Neural progenitor cell (in vitro differentiated cells): ENCODE measurements at regions not wholly inside any gene's neighbourhood (a gene's known extent, or its start where the extent isn't known, plus 50 kb on each side); places are given as distances from the start of the nearest gene placed in this dataset.

Experiments used
- DNase-seq: peaks from one replicate; pipeline ENCODE4 v3.0.0-alpha.2; 2016; ENCODE audit warnings: low spot score
- H2AFZ ChIP-seq: fragments of 200-600 bp; sonication (generic); replicated peaks from 2 replicates; pipeline ENCODE4 v1.6.1; 2016; ENCODE audit warnings: antibody characterized with exemption
- H3F3A ChIP-seq: fragments of 200-600 bp; sonication (generic); 2 replicates; pipeline ENCODE4 v1.6.1; 2016; ENCODE audit warnings: antibody characterized with exemption, low read depth
- H3K27ac ChIP-seq: fragments of 200-600 bp; sonication (generic); 2 replicates; pipeline ENCODE4 v1.5.1; 2016; ENCODE audit warnings: mild to moderate bottlenecking
- H3K27me3 ChIP-seq: fragments of 200-600 bp; sonication (generic); 2 replicates; pipeline ENCODE4 v1.6.1; 2016; ENCODE audit warnings: mild to moderate bottlenecking, moderate library complexity
- H3K36me3 ChIP-seq: fragments of 200-600 bp; sonication (generic); 2 replicates; pipeline ENCODE4 v1.5.1; 2016
- H3K4me1 ChIP-seq: fragments of 200-600 bp; sonication (generic); 2 replicates; pipeline ENCODE4 v1.6.1; 2016; ENCODE audit warnings: mixed run types
- H3K4me2 ChIP-seq: fragments of 200-600 bp; sonication (generic); 2 replicates; pipeline ENCODE4 v1.6.1; 2016
- H3K4me3 ChIP-seq: fragments of 200-600 bp; sonication (generic); 2 replicates; pipeline ENCODE4 v1.5.1; 2016
- H3K79me2 ChIP-seq: fragments of 200-600 bp; sonication (generic); 2 replicates; pipeline ENCODE4 v1.6.1; 2016; ENCODE audit warnings: low read depth
- H3K9ac ChIP-seq: fragments of 200-600 bp; sonication (generic); 2 replicates; pipeline ENCODE4 v1.6.1; 2016
- H3K9me3 ChIP-seq: fragments of 200-600 bp; sonication (generic); 2 replicates; pipeline ENCODE4 v1.5.1; 2016; ENCODE audit warnings: low read depth
- H4K20me1 ChIP-seq: fragments of 200-600 bp; sonication (generic); 2 replicates; pipeline ENCODE4 v1.6.1; 2016; ENCODE audit warnings: low read depth
- H3K27ac Mint-ChIP-seq: 3 replicates; pipeline ENCODE4 v1.8.0; 2021; ENCODE audit warnings: mixed read lengths
- H3K27me3 Mint-ChIP-seq: 2 replicates; pipeline ENCODE4 v1.8.0; 2022; ENCODE audit warnings: low read depth, mild to moderate bottlenecking, inconsistent platforms, moderate library complexity, mixed read lengths; ENCODE audit not compliant: insufficient read depth
- H3K36me3 Mint-ChIP-seq: 3 replicates; pipeline ENCODE4 v1.8.0; 2021; ENCODE audit warnings: mixed read lengths
- H3K4me1 Mint-ChIP-seq: 3 replicates; pipeline ENCODE4 v1.8.0; 2021; ENCODE audit warnings: mixed read lengths
- H3K4me3 Mint-ChIP-seq: 3 replicates; pipeline ENCODE4 v1.8.0; 2021; ENCODE audit warnings: mild to moderate bottlenecking, moderate library complexity, mixed read lengths
- H3K9me3 Mint-ChIP-seq: 3 replicates; pipeline ENCODE4 v1.8.0; 2020; ENCODE audit warnings: mixed read lengths
- CTCF ChIP-seq: fragments of 200-600 bp; sonication (generic); IDR thresholded peaks from 2 replicates; pipeline ENCODE4 v1.5.1; 2017; ENCODE audit warnings: antibody characterized with exemption, mild to moderate bottlenecking
- EZH2 ChIP-seq: fragments of 200-600 bp; sonication (generic); IDR thresholded peaks from 2 replicates; pipeline ENCODE4 v1.6.1; 2017; ENCODE audit warnings: antibody characterized with exemption, mild to moderate bottlenecking, moderate library complexity
- EZH2phosphoT487 ChIP-seq: fragments of 200-600 bp; sonication (generic); IDR thresholded peaks from 2 replicates; pipeline ENCODE4 v1.6.1; 2017; ENCODE audit warnings: antibody characterized with exemption

GRCh38 chr12:3378655-3379054, 112.3 kb upstream of the PRMT8 start:
- no peak for TF ChIP-seq CTCF
- H3K27me3 Mint-ChIP-seq, result peaks cover 4% of the 10 kb centered on the region
- H3K9me3 Mint-ChIP-seq, result no peaks in the 10 kb centered on the region
- Histone ChIP-seq H3K9ac (no peak overlapping the region), H3K4me1 (no peaks in the 10 kb centered on the region), H3F3A (no peaks in the 10 kb centered on the region), H4K20me1 (no peaks in the 10 kb centered on the region), H3K36me3 (no peaks in the 10 kb centered on the region), H3K4me2 (no peak overlapping the region), H2AFZ (no peak overlapping the region), H3K4me3 (no peak overlapping the region), H3K27me3 (no peaks in the 10 kb centered on the region), H3K79me2 (no peaks in the 10 kb centered on the region), H3K9me3 (no peaks in the 10 kb centered on the region), H3K27ac (no peak overlapping the region)
- peaks cover 8% of the 10 kb centered on the region for H3K4me1 Mint-ChIP-seq
- H3K4me3 Mint-ChIP-seq, result no peak overlapping the region
- DNase-seq, result no peak
- H3K36me3 Mint-ChIP-seq, result no peaks in the 10 kb centered on the region
- no peak overlapping the region for H3K27ac Mint-ChIP-seq

GRCh38 chr12:3379079-3379478, 111.9 kb upstream of the PRMT8 start:
- H3K4me2 ChIP-seq, result no peak overlapping the region
- no peak overlapping the region for H3K9ac ChIP-seq
- Mint-ChIP-seq H3K4me3 (no peak overlapping the region), H3K27ac (no peak overlapping the region), H3K4me1 (peaks cover 8% of the 10 kb centered on the region), H3K27me3 (peaks cover 4% of the 10 kb centered on the region), H3K9me3 (no peaks in the 10 kb centered on the region), H3K36me3 (no peaks in the 10 kb centered on the region)
- H3K4me3 ChIP-seq, result no peak overlapping the region
- H3K36me3 ChIP-seq, result no peaks in the 10 kb centered on the region
- H3F3A ChIP-seq, result no peaks in the 10 kb centered on the region
- no peaks in the 10 kb centered on the region for H3K79me2 ChIP-seq
- no peaks in the 10 kb centered on the region for H3K4me1 ChIP-seq
- TF ChIP-seq CTCF (no peak), EZH2 (no peak), EZH2phosphoT487 (no peak)
- DNase-seq, result no peak
- no peaks in the 10 kb centered on the region for H3K27me3 ChIP-seq
- no peak overlapping the region for H3K27ac ChIP-seq
- H4K20me1 ChIP-seq, result no peaks in the 10 kb centered on the region
- no peak overlapping the region for H2AFZ ChIP-seq
- H3K9me3 ChIP-seq, result no peaks in the 10 kb centered on the region

- H3K9me3 ChIP-seq, result no peaks in the 10 kb centered on the region
- H3K4me3 ChIP-seq, result no peak overlapping the region
- H3K4me1 Mint-ChIP-seq, result peaks cover 8% of the 10 kb centered on the region
- no peak overlapping the region for H3K4me3 Mint-ChIP-seq
- H3K4me2 ChIP-seq, result no peak overlapping the region
- H3K27me3 ChIP-seq, result no peaks in the 10 kb centered on the region
- no peak overlapping the region for H3K27ac Mint-ChIP-seq
- H3K27ac ChIP-seq, result no peak overlapping the region
- no peak for DNase-seq
- no peaks in the 10 kb centered on the region for H3F3A ChIP-seq
- peaks cover 4% of the 10 kb centered on the region for H3K27me3 Mint-ChIP-seq
- no peaks in the 10 kb centered on the region for H3K36me3 ChIP-seq
- H3K9me3 Mint-ChIP-seq, result no peaks in the 10 kb centered on the region
- no peaks in the 10 kb centered on the region for H3K36me3 Mint-ChIP-seq
- TF ChIP-seq CTCF (no peak), EZH2phosphoT487 (no peak), EZH2 (no peak)
- H2AFZ ChIP-seq, result no peak overlapping the region
- no peak overlapping the region for H3K9ac ChIP-seq
- H4K20me1 ChIP-seq, result no peaks in the 10 kb centered on the region
- no peaks in the 10 kb centered on the region for H3K79me2 ChIP-seq
- H3K4me1 ChIP-seq, result no peaks in the 10 kb centered on the region
Observed at GRCh38 chr12:3380200-3381043, 110.6 kb upstream of the PRMT8 start.
